NCI-H2107 treated with DMSO at 0.1 percent for 48 hours (cell line): ENCODE measurements at regions not wholly inside any gene's neighbourhood (a gene's known extent, or its start where the extent isn't known, plus 50 kb on each side); places are given as distances from the start of the nearest gene placed in this dataset.
"Not testable (repeated sequence)": the region's sequence is repeated elsewhere in the genome, so short reads cannot be mapped to it uniquely, and the experiment has no call there.

Experiments
- DNase-seq: peaks from one replicate; lab custom pipeline; 2025; ENCODE audit not compliant: unreplicated experiment; lab: John Stamatoyannopoulos, UW

DNA sequence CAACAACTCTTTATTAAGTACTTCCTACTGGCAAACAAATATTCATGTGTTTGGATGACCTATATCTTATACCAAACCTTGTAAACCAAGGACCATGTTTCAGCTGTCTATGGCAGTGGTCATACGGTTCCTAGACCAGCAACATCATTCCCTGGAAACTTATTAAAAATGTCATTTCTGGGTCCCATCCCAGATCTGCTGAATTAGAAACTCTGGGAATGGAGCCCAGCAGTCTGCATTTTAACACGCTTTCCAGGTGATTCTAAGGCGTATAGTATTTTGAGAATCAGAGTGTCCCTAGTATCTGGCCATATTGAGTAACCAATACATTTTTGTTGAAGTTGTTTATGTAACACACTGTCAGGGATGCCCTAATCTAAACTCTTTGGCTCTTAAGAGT lies 363.4 kb upstream of the LRRC3B start:
- DNase-seq: no peak

DNA sequence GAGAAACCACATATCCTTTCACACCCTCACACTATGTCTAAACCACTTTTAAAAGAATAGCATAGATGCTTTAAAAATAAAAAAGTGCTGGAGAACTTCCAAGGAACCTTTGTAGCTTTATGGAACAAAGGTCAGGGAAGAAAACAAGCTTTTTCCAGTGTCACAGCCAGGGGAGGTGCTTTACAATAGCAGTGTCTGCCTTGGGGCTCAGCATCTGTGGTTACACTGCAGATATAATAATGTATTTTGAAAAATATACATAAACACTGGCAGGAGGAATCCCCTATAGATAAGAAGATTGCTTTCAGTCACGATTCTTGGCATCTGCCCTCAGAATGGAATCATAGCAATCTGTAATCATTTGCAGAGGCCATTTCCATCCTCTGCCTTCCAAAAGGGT lies 362.4 kb upstream of the LRRC3B start:
- no peak for DNase-seq

DNA sequence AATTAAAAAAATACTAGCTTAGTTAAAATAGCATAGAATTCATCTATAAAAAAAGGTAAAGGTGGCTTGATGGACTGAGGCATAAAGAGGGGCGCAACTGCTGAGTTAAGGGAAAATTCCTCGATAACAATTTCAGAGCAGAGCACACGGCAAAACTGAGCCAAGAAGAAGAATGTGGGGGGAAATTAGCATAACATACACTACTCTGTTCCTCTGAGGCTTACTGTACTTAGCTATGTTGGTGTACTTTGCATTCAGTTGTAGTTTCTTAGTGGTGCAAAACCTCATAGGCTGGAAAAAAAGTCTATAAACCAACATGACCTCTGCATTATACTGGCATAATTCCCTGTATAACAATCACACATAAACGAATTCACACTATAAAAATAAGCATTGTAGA lies 357.9 kb upstream of the LRRC3B start:
- DNase-seq: no peak

DNA sequence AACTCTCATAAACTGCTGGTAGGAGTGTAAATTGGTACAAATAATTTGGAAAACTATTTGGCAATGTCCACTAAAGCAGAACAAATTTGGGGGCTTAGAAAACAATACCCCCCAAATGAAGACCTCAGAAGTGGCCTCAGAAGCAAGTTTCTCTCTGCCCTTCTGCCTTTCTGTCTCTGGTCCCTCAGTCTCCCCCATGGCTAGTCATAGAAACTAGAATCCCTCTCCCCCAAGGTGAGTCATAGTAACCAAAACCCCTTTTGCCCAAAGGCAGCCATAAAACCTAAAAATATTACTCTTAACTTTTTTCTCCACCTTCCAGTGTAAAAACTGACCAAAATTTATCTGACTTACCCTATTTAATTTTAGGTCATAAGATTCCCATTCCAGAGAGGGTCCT lies 350.7 kb upstream of the LRRC3B start:
- DNase-seq: no peak

DNA sequence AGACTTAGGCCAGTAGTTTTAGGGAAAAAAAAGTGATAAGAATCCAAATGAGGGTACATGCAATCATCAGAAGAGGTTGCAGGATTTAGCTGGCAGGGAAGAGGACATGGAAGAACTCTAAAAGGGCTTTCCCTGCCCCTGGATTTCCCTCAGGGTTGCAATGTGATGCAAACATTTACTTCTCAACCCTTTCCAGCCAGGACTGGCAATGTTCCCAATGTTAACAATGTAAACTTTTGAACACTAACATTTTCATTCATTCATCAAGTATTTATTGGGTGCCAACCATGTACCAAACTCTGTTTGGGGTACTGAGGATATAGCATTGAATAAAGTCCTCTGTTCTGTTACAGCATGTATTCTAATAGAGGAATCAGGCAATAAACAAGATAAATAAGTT lies 349.4 kb upstream of the LRRC3B start:
- no peak for DNase-seq

DNA sequence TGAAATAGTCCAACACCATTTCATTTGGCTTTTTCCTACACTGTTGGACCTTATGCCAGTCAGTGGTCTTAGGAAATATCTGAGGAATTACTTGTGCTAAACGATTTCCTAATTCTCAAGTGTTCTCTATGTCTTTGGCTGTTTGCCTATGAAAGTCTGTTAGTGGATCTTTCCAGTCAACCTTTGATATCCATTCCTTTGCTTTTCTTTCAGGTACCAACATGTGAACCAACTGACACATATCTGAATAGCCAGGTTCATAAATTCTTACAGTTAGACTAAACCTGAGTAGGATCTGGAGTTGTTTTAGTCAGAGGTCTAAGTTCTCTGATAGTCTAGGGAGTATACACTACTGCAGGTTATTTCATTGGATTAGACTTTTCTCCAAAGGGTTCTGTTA lies 343.5 kb upstream of the LRRC3B start:
- no peak for DNase-seq

DNA sequence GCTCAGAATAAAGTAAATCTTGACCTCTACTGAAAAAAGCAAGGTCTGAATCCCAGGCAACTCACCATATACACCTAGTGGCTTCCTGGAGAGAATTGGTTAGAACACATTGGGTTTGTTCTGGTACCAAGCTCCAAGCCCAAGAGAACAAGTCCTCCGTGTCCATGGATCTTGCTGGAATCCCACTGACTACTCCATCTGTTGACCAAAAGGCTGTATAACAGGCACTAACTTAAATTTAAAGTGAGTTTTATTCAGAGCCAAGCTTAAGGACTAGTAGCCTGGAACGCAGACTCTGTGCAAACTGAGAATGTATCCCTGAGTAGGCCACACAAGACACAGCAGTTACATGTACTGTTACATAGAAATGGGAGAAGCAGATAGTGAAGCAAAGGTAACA lies 342.1 kb upstream of the LRRC3B start:
- no peak for DNase-seq

DNA sequence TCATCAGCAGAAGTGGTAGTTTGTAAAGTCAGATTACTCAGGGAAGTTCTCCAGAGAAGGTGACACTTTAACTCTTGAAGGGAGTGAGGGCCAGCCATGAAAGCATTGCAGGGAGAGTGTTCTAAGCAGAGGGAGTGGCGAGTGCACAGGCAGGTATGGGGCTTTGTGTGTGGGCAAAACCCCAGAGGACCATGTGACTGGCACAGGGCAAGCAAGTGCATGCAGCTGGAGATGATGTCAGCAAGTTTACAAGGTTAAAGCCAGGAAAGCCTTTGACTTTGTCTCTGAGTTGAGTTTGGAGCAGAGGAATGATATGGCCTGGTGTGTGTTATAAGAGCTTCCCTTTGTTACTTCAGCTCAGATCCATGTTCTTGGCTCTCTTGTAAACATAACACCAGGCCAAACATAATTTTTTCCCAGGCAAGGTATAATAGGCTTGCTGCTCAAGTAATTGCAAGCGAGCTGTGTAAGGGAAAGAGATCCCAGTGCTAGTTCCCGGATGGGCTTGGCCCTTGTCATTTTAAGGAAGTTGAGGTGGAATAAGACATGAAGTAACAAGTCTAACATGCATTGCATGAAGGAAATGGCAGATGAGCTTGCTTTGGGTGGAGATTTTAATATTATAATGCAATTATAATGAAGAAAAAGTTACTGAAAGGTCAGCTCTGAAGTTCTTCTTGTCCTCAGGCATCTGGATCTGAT lies 341.1 kb upstream of the LRRC3B start:
- DNase-seq: no peak

DNA sequence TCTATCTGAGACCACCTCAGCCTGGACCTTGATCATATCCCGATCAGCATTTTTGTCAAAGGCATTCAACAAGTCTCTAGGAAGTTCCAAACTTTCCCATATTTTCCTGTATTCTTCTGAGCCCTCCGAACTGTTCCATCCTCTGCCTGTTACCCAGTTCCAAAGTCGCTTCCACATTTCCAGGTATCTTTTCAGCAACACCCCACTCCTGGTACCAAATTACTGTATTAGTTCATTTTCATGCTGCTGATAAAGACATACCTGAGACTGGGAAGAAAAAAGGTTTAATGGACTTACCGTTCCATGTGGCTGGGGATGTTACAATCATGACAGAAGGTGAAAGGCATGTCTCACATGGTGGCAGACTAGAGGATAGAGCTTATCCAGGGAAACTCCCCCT lies 338.1 kb upstream of the LRRC3B start:
- not testable (repeated sequence) for DNase-seq

DNA sequence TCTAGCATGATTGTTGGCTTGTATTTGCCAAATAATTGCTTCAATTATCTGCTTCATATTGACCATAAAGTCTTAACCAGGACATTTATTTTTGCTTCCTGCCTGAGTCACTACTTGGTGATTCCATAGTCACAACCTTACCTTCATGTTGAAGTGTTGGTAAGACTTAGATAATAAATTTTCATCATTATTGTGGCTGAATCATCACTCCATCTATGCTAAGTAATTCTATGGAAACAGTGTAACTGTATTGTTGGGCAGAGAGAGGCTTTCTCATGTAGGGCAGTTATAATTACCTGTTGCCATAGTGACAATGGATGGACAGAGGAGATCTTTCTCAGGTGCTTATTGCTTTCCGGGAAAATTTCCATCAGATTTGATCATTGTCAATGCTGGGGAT lies 330.7 kb upstream of the LRRC3B start:
- no peak for DNase-seq

DNA sequence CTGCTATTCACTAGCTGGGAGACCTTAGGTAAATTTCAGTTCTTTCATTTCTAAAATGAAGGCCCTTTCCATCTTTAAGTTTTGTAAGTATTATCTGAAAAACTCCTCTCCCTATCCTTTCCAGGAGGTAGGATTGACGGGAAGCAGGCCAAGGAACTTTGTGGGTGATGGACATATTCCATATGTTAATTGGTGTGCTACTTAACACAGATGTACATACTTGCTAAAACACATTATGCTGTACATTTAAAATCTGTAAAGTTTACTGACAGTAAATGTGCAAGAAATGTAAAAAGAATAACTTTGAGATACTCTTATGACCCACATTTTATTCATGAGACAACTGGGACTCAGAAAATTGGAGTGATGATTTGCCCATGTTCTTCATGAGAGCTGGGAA lies 329.8 kb upstream of the LRRC3B start:
- DNase-seq: no peak

DNA sequence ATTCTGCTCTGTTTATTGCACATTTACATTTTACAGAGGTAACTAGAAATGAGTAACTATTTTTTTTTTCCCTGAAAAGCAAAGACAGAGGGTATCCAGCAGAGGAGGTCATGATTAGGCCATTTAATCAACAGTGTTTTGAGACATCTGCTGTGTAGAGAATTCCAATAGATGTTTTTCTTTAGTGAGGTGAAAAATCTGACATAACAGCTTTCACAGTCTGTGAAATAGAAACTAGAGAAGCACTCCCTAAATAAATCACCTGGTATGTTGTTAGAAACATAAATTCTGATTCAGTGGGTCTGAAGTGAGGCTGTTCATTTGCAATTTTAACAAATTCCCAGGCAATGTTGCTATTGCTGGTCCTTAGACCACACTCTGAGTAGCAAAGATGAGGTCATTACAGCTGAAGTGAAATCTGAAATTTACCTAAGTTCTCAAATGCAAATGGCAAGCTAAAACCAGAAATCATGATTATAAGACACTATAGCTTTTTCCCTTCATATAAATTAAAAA lies 329.2 kb upstream of the LRRC3B start:
- no peak for DNase-seq

DNA sequence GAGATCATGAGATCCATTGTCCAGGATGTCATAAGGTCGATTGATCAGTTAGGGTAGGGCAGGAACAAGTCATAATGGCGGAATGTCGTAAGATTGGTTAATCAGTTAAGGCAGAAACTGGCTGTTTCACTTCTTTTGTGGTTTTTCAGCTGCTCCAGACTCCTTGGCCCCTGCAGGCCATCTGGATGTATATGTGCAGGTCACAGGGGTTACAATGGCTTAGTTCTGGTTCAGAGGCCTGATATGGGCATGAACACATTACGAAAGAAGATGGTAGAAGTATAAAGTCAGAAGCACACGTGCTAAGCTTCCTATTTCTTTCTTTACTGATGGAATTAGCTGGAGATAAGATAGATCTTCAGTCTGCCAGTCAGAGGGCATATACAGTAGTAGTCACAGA lies 315.4 kb upstream of the LRRC3B start:
- no peak for DNase-seq

DNA sequence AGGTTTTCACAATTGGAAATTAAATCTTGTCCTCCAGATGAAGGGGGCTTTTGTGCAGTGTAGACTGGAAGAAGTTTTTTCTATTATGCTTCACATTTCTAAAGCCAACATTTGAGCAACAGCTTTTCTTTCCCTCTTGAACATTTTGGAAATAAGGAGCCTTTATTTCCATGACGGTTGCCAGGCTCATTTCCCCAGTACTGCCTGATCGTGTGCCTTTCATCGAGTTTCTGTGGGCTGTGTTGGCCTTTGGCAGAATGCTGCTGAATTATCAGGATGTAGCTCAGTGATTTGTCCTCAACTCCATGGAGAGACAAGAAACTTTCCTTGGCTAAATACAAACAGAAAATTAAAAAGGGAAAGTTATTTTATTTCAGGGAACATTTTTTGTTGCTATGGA lies 314.8 kb upstream of the LRRC3B start:
- no peak for DNase-seq

DNA sequence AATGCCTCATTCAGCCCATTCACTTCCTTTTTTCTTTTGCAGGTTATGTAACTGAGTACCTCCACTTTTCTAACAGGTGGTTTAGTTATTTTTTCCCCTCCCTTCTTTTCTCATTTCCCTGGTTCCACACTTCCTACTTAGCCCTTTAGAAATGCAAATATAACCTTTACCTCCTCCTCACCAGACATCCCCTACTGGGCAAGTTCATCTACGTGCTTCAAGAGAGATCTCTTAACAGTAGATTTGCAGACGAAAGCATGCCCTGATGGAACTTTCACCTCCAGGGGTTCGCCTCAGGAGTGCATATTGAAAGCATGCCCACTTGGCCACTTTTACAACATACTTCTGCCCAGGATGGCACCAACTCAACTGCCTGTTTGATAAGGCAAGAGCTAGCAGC lies 314.1 kb upstream of the LRRC3B start:
- no peak for DNase-seq

DNA sequence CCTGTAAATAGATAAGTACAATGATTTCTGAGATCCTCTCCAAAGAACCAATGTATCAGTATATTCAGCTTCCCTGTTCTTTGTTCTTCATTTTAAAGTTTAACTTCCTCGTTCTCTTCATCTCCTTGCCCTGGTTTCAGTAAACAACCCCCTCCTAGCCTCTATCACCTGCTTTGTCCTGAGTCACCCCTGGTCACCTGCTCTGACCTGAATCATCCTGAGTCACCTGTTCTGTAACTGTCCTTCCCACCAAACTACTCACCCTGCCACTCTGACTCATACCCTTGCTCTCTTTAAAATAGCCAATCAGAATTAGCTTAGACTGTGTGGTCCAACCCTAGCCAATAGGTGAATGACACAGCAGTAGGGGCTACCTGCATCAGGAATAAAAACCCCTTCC lies 313.0 kb upstream of the LRRC3B start:
- not testable (repeated sequence) for DNase-seq

DNA sequence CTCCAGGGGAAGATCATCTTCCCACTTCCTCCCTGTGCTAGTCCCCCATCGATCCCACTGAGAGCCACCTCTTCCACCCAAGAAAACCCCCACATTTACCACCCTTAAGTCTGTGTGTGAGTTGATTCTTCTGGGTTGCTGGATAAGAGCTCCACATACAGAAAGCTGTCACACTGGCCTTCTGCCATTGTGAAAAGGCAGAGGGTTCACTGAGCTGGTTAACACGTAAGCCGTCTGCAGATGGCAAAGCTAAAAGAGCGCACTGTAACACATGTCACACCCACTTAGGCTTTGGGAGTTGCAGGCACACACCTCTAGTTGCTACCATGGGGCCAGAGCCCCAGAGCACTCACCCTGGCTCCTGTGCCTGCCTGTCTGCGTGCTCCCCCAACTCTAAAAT lies 309.8 kb upstream of the LRRC3B start:
- DNase-seq: no peak

DNA sequence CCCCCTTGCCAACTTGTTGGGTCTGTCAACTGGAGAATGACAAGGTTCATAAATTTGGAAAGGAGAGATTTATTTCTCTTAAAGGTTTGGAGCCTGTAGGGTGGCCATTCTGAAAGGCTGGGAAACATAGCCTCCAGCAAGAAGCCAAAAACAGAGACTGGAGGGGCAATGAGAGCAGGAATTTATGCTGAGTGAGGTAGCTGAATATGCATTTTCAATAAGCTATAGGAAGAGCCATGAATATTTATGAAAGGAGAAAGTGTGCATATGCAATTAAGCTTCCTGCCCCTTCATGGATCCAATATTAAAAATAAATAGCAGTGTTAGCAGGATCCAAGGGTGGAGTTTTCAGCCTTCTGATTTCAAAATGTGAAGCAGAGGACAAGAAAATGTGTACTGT lies 306.1 kb upstream of the LRRC3B start:
- no peak for DNase-seq

DNA sequence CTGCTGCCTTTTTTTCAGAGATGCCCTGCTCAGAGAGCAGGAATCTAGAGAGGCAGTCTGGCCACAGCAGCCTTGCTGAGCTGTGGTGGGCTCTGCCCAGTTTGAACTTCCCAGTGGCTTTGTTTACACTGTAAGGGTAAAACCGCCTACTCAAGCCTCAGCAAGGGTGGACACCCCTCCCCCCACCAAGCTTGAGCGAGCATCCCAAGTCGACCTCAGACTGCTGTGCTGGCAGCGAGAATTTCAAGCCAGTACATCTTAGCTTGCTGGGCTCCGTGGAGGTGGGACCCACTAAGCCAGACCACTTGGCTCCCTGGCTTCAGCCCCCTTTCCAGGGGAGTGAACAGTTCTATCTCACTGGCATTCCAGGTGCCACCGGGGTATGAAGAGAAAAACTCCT lies 298.8 kb upstream of the LRRC3B start:
- not testable (repeated sequence) for DNase-seq

DNA sequence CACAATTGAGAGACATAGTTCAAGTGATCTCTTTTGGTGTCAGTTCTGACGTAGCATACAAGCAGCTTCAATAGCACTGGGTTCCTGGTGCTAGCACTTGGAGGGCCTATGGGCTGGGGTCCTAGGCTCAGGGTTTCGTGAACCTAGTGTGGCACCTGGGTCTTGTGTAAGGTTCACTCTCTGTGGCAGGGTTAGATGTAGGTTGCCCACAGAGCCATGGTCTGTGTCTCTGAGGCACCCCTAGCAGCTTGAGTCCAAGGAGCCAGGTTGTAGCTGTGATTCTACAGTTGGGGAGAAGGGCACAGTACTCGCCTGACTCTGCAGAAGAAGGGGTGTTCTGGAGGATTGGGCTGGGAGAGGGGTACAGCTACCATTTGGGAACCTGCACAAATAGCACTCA lies 282.6 kb upstream of the LRRC3B start:
- DNase-seq: no peak

DNA sequence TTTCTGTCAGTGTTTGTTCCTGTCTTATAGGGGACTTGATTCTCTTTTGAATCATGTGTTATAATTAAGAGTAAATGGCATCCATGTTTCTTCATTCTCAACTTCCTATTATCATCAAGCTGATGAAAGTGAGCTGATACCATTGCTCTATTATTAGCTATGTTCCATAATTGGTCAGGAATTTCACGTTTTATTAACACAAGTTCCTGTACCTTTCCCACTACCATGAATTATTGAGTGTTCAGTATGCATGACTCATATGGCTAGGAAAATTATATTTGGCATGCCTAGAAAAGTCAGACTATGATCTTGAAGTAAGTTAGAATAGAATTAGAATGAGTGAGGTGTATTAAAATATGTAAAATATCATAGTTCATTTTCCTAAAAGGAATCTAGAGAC lies 278.9 kb upstream of the LRRC3B start:
- no peak for DNase-seq

DNA sequence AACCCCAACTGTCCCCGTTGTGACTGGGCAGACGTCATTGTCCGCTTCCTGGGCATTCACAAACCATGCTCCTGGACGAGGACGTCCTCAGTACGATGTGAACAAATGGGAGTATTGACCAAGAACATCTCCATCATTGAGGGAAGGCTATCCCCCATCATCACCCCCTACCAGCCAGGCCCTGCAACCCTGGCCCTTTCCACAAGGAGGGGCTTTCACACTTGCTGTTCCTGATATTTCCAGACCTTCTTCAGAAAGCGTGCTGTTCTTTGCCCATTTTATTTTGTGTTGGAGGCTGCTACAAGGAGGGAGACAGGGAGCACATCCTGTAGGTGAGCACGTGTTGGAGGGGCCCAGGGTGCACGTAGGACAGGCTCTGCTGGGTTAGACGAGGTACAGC lies 277.0 kb upstream of the LRRC3B start:
- DNase-seq: no peak

DNA sequence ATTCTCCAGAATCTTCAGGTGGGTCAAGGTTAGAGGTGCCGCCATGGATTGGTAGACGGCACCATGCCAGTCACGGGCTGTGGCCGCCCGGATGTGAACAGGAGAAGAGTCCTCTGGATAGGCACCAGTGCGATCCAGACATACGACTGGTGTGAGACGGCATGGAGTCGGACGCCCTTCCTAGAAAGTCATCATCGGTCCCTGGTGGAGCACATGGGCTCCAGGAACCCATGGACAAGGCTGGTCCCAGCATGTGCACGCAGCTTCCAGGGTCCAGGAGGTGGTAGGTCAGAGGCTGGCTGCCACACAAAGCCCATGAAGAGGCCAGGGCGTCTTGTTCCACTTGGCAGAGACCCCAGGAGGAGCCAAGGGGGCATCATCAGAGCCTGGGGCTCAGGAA lies 276.1 kb upstream of the LRRC3B start:
- DNase-seq: no peak
